ENCODE measurements at regions not wholly inside any gene's neighbourhood (a gene's known extent, or its start where the extent isn't known, plus 50 kb on each side); places are given as distances from the start of the nearest gene placed in this dataset.
A peak's percentile ranks its signal among the peaks of the same experiment; 100 is the strongest.

DNA sequence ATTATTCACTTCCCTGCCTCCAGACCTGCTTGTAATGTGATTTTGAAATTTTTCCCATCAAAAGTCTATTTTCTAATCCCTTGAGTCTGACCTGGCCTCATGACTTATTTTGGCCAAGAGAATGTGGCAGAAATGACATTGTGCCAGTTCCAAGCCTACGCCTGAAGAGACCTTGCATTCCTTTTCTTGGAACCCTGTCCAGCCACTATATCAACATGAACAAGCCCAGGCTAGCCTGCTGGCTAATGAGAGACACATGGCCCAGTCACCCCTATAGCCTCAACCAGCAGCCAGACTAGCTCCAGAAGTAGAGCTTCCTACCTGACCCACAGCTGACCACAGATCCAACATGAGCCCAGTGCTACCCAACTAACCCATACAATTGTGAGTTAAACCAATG, 121.1 kb upstream of the ACP3 start:
- DNase-seq, result no peak

DNA sequence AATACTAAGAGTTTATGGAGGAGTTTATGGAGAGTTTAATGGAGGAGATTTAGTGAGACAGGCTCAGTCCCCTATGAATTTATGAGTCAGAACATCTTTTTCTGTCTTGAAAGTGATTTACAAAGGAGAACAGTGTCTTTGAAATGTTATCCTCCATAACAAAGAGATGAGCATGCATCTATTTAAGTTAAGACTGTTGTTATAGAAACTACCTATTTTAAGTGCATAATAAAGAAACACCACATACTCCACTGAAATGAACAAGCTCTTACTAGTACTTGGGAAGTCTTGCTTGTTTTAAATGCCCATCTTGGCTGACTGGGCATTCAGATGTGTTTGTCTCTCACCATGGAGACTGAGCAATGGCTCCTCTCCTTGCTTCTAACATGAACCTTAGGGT, 118.7 kb upstream of the ACP3 start:
- no peak for DNase-seq

DNA sequence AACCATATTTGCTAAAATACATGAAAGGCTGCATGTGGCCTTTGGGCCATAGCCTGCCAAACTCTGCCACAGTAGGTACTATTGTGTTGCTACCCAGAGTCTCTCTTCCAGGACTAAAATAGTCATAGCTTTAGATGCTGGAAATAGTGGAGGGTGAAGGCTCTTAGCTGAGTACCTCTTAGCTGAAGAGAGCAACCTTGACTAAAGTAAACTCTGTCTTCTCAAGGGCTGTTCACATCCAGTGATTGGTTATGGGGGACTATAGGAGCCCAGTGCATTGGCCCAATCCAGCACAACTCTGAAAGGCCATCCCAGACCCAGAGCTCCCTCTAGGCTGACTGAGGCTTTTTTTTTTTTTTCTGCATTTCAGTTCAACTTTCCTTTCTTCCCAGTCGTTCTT, 117.8 kb upstream of the ACP3 start:
- DNase-seq, result no peak

DNA sequence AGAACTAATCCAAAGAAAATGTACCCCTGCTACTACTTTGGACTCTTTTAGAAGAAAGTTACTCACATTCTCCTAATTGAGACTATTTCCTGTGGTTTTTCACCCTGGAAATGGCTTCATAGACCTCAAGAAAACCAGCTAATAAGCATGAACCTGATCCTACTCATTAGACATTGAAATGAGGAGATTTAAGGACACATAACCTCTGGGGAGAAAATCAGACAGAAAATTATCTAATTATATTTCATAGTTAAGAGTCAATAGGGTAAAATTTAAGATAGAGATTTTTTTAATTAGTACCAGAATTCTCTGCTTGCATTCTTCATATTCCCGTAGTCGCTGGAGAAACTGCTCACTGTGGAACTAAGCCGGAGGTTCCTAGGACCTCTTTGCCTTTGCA, 114.6 kb upstream of the ACP3 start:
- no peak for DNase-seq

DNA sequence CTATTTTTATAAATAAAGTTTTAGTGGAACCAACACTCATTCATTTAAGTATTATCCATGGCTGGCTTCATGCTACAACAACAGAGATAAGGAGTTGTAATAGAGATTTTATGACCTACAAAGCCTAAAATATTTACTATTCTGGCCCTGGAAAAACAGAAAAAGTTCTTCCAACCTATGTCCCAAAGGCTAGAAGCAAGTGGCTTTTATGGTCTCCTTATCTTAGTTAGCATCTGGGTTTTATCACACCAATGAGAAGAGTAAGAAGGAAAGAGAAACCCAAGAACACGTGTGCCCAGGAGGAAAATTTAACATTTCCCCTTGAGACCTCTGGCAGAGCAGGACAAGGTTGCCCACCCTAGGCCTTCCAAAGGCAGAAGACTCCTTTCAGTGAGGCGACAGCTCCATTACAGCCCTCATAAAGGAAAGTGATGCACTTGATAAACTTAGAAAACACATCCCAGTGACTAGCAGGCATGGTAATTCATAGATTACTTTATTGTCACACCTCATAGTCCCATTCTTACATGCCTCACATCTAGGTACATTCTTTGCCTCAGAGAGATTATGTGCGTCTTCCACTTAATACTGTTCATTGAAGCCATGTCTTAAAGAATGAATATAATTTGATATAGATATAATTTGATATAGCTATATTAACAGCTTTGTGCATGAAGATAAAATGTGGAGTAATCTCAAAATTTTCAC, 113.2 kb upstream of the ACP3 start:
- DNase-seq, result no peak

DNA sequence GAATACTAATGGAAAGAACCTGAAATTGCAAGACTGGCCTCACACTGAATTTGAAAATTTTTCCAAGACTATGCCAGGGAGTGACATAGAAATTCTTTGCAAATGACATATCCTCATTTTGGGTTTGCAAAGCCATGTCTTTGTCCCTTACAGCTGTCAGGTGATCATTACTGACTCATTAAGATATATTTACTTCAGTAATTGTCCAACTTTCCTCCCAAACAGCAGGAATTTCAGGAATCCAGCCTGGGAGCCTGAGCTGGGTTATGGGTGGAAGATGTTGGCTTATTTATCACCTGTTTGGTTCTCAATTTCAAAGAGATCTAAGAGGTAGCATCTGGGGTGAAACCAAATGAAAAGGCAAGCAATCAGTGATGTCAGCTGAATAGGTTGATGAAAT, 111.6 kb upstream of the ACP3 start:
- no peak for DNase-seq

DNA sequence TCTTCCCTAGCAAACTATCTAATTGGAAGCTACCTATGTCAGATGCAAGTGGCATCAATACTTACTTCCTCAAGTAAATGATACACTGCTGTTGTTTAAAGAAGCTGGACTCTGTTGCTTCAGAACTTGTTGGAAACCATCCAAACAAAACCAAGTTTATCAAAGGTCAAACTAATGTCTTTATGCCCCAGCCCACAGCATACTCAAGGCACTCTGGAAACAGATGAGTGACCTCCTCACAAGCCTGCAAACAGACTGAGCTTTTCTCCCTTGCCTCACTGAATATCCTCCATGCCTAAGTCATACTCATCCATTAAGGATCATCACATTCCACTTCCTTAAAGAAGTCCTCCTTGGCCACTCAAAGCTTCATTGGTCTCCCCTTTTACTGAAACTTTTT, 107.4 kb upstream of the ACP3 start:
- no peak for DNase-seq

DNA sequence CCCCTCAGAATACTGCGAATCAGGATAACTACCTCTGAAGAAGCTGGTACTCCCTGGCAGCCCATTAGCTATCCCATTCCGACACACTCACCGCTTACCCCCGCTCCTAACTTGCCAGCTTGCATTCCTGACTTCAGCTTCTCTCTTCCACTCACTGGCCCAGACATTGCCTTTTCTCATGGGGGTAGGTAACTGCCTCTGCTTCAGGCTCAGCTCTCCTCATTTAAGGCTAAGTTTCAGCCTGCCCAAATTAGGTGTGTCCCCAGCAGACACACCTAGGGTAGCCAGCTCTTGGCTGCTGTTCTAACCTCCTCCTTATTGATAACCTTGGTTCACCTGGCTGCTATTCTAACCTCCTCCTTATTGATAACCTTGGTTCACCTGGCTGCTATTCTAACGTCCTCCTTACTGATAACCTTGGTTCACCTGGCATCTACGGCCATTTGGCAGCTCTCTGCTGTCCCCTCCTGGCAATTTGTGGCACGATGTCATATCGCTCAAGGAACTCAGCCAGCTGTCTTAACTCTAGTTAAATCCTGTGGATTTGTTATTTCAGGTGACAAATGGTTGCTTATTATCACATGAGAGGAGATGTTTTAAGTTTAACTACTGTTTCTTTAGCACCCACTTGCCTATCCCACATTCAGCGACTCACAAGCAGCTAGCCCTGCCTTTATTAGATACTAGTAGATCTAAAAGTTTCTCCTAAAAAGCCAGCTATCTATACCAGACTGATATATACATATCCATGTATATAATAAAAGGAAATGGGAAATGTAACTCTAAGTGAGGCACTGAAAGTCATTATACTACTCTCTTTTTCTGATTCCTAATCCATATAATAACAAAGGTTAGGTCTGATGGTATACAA, 106.5 kb upstream of the ACP3 start:
- DNase-seq, result no peak

DNA sequence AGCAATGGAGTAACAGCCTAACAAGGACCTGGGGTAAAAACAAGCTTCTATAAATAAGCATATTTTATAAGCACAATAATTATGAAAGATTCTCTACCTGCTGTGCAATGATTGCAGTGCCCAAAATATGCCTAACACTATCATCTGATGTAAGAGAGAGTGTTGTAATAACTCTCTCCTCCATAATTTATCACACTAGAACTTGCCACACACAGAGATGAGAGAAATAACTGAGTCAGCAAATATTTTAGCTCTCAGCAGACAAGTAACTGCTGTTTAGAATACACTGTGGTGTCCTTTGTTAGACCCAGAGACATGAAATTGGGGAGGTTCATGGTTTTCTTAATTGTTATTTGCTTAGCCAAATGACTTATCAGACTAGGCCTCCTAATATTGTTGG, 105.3 kb upstream of the ACP3 start:
- no peak for DNase-seq

DNA sequence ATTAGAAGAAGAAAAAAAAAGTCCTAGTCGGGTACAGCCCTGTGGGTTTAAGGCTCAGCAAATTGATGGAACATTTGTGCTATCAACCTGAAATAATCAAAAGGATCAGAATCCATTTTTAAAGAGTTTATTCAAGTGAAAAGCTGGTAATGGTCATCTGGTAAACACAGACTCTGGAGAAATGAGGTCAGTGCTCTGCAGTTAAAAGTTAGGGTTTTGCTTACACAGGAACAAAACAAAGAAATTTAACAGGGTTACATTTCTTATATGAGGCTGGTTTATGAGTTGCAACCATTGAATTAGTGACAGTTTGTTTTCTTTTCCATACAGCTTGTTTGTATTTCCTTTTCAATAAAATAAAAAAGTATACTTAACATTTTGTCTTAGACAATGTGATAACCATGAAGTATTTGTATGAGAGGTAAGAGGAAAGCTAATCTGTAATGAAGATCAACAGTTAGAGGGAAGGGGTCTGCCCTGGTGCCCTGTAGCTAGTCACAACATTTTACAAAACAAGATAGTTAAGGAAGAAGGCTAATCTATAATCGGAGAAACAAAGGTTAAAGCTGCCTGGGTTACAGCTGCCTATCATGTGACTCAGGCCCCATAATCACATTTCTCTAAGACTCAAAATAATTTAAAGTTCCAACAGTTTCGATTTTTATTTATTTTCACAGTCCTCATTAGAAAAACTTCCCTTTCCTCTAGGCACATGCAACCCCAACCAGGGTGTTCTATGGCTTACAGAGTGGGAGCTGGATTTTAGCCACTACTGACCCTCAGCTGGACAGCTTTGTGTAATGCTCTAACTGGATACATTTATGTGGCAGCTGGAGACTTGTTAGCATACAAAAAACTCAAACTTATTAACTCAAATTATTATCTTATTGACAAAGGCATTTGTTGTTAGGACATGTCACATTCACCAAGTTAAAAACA, 98.1 kb upstream of the ACP3 start:
- DNase-seq, result no peak

DNA sequence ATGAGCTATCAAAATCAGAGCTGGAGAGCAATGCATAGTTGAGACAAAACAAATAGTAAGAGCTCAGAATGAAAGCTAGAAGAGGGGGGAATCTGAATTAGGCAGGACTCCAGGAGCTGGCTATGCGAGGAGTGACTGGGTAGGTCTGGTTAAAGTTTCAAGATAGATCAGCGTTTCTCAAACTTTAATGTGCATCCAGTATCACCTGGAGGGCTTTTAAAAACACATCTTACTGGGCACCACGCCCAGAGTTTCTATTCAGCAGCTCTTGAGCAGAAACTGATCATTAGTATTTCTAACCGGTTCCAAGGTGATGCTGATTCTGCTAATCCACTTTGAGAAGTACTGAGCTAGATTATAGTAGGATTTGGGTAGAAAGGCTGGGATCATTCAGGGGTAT, 96.2 kb upstream of the ACP3 start:
- no peak for DNase-seq

DNA sequence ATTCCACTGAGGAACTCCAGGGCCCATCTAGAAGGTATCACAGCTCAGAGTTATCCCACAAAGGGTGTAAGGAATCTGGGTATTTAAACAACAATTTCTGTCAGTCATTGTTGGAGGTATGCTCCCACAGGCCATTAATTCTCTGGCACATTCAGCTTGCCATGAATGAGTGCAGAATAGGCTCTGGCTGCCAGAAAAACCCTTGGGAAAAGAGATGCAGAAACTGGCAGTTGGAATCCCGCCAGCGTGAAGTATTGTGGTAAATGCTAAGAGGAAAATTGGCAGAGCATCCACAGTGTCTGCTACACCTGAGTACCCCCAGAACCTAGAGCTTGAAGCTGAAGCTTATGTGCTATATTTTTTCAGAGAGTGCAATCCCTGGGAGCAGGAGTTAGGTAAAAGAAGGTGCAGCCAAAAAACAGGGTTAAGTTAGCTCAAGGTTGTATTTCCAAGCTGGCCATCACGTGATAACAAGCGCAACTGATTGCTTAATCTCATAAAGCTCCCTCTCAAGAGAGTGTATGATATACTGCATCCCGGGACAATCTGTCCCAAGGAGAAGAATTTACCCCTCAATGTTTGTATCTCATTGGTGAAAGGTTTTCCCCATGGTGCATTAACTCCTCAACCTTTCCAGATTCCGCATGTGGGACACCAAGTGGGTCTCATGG, 94.2 kb upstream of the ACP3 start:
- DNase-seq, result no peak

DNA sequence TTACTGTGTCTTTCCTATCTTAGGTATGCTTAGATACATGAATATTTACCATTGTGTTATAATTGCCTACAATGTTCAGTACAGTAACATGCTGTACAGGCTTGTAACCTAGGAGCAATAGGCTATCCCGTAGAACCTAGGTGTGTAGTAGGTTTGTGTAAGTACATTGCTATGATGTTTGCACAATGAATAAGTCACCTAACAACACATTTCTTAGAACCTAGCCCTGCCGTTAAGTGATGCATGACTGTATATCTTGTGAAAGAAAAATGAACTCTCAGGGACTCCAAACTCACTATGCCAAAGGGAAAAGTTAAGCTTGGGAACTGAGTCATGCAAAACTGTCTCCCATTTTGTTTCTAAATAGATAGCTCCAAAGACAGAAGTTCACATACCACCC, 91.5 kb upstream of the ACP3 start:
- no peak for DNase-seq

DNA sequence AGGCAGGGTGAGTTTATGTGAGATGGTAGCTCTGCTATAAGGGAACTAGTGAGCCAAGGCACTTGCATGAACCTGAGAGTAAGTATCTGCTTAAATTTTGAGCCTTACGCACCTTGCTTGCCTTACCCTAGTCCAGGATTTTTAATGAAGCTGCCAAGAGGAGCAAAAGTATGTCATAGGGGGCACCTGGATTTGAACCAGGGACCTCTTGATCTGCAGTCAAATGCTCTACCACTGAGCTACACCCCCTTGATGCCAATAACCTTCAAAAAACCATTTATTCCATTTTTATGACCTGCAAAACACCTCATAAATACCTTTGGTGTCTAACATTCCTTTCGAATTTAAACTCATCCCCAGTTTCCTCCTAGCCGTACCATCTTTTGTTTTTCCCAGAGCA, 88.3 kb upstream of the ACP3 start:
- DNase-seq, result no peak

DNA sequence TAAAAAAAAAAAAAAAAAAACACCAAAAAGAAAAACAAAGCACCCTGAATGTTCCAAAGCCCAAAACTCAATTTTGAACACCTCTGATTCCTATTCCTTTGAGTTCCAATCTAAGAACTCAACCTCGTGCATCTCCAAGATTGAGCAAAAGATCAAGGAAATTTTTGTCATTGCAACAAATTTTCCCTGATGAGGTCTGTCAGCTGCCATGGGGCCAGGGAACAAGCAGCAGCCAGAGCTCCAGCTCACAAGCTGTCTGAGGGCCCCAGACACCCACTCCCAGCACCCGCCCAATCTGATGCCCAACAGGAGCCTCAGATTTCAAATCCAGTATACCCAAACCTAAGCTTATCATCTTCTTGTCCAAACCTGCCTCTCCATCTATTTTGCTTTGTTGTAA, 87.6 kb upstream of the ACP3 start:
- DNase-seq, result no peak

DNA sequence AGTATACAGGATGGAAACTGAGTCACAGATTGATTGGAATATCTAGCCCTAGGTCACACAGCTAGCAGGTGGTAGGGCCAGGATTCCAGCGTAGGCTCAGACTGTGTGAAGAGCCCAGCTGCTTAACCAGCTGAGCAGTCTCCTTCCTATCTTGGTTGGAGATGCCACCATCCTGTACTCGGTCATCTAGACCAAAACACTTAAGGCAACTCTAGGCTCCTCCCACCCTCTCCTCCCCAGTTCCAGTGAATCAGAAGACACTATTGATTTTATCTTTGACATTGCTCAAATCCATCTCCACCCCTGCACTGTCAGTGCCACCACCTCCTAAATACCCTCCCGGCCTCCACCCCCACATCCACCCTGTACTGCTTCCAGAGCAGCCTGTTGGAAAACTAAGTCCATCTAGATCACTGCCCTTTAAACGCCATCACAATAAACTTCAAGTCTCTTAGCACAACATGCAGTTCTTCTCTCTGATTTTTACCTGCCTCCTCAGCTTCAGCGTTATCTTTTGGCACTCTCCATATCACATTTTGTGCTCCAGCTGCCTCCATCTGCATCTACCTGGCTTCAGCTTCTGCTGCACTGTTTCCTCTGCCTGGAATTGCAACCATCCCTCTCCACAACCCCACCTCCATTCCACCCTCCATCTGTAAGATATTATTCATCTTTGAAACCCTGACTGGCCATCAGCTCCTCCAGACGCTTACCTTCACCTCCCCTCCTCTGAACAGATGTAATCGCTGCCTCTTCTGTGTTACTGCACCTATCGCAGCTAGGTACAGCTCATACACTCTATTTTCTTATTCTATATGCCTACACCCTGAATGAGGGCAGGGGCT, 86.8 kb upstream of the ACP3 start:
- no peak for DNase-seq

DNA sequence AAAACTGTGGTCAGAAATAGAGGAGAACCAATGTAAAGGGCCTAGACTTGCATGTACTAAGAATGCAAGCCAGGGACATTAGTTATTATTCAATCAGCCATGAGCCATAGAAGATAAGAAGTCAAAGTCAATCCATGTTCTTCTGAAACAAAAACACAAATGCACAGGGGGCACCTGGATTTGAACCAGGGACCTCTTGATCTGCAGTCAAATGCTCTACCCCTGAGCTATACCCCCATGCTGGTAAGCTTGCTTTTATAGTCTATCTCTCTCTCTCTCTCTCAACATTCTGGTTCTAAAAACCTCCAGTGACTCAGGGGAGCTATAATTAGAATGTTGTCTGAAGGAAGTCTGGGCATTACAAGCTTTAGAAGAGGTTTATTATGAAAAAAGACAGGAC, 85.6 kb upstream of the ACP3 start:
- DNase-seq, result no peak

DNA sequence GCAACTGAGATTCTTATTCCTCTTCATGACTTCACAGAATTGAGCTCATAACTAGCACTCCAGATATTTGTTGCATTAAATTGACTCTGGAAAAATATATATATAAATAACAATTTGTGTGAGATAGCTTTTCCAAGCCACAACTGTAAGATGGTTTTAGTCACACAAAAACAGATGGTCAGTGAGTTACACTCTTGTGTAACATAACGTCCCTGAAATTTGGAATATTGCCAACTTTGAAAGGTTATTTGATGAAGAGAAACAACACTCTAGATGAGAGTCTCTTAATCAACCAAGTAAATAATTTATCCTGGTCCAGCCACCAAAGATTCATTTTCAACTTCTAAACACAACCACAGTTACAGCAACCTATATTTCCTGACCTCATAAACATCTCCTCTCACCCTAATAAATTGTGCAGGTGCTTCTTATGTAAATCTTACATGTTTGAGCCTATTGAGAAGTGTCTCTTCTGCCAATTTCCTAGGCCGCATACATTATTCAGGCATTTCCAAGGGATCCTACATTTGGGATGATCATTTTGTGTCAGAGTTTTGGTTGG, 84.9 kb upstream of the ACP3 start:
- peak; percentile 25 for DNase-seq

DNA sequence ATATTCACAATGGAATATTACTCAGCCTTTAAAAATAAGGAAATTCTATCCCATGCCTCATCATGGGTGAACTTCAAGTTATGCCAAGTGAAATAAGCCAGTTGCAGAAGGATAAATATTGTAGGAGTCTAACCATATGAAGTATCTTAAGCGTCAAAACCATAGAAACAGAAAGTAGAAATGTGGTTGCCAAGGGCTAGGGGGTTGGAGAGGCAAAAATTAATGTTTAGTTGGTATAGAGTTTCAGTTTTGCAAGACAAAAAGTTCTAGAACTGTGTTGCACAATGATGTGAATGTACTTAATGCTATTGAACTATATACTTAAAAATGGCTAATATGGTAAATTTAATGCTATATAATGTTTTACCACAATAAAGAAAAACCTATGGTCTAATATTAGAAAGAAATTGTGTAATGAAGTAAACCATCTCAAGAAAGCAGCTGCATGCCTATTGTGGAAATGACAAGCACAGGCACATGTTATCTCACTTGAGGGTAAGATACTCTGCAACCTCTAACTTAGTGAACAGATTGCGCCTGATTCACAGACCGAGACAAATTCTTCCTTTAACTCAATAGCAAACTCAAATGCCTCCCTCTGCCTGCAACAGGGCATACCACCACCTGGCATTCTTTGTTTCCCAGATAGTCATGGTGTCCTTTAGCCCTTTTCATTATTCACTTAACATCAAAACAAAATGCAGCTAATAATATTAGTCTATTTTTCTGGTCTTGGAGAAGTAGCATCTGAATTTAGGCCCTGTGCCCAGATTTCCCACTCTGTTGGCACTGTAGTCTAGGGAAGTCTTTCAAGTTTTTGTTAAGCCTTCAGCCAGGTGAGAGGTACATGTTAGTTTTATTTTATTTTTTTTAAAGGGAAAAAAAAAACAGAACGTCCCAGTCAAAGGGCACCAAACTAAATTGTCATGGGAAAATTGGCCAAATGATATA, 80.2 kb upstream of the ACP3 start:
- DNase-seq, result no peak

DNA sequence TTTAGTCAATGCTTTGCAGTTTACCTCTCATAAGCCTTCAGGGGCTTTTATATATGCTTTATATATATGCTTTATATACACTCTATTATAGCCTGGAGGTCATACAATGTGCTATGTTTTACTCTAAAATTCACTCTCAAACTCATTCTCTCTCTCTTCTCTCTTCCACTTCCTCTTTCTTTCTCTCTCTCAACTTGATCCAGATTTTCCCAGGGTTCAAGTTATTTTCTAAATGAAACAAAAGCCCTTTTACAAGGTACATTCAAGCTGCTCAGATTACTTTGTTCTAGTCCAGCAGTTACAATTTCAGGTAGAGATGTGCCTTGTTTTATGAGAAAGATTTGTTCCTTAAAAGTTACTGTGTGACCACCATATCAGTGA, 79.6 kb upstream of the ACP3 start:
- DNase-seq, result no peak
